Cardiac fibroblast (primary cell): ENCODE measurements at regions not wholly inside any gene's neighbourhood (a gene's known extent, or its start where the extent isn't known, plus 50 kb on each side); places are given as distances from the start of the nearest gene placed in this dataset.

ENCODE experiments used
- DNase-seq, 2 donors: peaks; one replicate each; pipeline versions ENCODE4 v3.0.0 to v3.0.0-alpha.2; 2010; ENCODE audit warnings: low read depth in 2 of 2
- H3K4me3 ChIP-seq, 2 donors: replicated peaks in 1 of 2; 1 replicate in 1 of 2; 2 replicates in 1 of 2; pipeline ENCODE4 v1.5.1; 2011; ENCODE audit warnings: low read depth in 2 of 2, low read length in 2 of 2, mild to moderate bottlenecking in 2 of 2, moderate library complexity in 1 of 2
- TF ChIP-seq, protein P1 (sequence below): IDR thresholded peaks from one replicate; pipeline ENCODE4 v1.5.1; 2011; ENCODE audit warnings: low read depth, mild to moderate bottlenecking, low read length, inconsistent platforms

DNA sequence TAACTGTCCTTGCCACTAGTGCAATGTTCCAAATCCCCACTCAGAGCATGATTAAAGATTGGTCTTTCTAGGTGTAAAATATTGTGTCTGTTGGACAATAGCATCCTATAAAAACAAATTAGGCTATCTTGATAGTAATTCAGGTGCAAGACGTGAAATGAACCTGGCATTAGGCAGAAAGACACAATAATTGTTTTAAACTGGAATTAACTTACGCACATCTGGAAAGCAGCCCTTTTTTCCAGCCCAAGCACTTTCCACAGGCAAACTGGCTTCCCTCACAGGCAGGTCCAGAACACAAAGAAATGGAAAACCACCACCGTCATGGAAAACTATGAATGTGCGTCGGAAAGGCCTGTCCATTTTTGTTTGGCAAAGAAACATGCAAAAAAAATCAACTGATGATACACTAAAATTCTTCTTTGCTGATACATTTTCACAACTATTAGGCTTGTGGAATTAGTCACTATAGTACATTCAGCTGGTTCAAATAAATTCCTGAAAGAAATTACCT is 474.7 kb upstream of the IL12A start:
- H3K4me3 ChIP-seq, result no peak overlapping the region
- no peak for DNase-seq
- TF ChIP-seq, protein P1, sequence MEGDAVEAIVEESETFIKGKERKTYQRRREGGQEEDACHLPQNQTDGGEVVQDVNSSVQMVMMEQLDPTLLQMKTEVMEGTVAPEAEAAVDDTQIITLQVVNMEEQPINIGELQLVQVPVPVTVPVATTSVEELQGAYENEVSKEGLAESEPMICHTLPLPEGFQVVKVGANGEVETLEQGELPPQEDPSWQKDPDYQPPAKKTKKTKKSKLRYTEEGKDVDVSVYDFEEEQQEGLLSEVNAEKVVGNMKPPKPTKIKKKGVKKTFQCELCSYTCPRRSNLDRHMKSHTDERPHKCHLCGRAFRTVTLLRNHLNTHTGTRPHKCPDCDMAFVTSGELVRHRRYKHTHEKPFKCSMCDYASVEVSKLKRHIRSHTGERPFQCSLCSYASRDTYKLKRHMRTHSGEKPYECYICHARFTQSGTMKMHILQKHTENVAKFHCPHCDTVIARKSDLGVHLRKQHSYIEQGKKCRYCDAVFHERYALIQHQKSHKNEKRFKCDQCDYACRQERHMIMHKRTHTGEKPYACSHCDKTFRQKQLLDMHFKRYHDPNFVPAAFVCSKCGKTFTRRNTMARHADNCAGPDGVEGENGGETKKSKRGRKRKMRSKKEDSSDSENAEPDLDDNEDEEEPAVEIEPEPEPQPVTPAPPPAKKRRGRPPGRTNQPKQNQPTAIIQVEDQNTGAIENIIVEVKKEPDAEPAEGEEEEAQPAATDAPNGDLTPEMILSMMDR, result no peak

DNA sequence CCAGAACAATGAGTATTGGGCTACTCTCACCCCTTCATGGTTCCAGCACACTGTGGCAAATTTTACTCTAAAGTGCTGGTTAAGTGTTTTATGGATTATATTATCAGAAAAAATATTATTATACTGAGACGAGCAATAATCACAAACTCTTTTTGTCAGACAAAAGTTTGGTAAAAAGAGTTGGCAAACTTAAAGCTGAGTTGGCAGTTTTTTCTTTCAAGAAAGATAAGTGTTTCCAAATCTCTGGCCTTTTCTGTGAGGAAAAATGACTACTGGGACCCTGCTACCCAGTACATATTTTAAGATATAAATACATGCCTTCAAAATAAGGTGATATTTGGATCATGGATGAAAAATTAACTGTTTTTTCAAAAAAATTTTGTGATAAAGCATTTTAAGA is 471.5 kb upstream of the IL12A start:
- no peak for DNase-seq
- TF ChIP-seq, protein P1, result no peak
- no peak overlapping the region for H3K4me3 ChIP-seq

DNA sequence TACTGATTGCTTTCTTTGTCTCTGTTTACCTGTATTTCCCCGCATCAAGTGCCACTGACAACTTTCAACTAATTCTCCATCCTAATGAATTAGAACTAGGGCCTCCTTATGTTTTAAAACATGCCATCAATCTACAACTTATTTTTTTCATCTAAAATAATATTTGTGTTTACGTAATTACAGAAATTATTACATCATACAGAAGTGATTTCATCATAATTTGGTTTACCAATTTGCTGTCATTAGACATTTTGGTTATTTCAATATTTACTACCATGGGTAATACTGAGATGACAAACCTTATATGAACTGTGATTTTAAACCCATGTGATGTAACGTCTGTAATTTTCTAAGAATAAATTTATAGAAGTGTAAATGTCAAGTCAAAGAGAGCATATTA is 468.0 kb upstream of the IL12A start:
- DNase-seq, result no peak
- H3K4me3 ChIP-seq, result no peak overlapping the region
- TF ChIP-seq, protein P1, result no peak

DNA sequence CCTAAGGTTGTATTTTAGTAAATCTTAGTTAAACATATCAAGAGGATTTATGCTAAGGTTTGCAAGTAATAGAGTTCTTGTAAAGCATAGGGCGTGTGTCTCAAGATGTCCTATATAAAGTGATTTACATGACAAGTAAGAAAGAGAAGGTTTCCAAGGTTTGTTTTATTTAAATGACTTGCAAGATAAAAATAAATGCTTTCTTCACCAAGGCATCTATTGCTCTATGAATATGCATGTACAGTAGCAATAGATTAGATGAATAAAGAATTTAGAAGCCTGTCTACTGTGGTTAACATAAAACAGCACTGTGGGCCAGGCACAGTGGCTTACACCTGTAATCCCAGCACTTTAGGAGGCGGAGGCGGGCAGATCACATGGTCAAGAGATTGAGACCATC is 466.4 kb upstream of the IL12A start:
- no peak for DNase-seq

DNA sequence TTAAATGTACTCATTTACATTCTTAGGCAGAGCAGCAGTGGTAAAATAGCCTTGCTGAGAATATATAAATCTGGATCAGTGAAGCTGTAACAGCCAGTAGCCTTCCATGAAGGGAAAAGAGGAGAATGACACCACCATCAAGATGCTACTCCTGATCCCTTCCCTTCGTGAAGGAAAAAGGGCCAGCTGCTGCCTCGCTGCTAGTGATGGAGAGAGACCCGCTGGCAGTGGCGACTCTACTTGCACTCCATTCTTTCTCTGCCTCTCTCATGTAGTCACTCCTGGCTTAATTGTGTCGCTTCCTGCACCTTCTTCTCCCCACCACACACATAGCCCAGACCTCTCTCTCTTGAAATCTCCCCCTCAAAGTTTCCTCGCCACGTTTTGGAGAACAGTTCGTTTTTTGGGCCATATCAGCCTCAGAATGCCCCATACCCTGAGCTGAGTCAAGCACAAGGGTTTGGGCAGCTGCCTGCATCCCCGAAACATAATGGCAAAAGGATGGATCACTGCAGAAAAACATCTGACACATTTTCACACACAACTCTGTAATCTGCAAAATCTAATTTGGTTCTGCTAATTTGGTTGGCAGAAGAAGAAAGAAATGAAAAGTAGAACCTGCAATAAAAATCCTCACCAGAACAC is 460.3 kb upstream of the IL12A start:
- TF ChIP-seq, protein P1, result no peak
- H3K4me3 ChIP-seq, result no peak overlapping the region
- DNase-seq, result no peak

More for the DNA sequence above, 466.4 kb upstream of the IL12A start:
- H3K4me3 ChIP-seq, result no peak overlapping the region
- TF ChIP-seq, protein P1, result no peak

DNA sequence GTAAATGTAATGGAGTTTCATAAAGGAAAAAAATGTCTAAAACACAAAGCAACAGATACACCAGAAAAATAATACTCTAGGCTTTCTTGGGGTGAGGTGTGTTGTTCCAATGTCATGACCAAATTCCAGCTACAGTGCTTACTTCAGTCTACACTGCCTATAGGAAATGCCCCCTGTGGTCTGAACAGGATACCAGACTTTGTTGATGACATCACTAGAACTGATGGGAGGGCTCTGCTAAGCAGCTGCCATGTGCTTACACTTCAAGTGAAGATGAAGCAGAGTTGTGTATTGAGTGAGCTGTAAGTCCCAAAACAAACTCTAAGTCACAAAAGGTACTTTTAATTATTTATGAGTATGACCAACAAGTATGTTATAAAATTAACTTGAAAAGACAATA is 456.1 kb upstream of the IL12A start:
- no peak overlapping the region for H3K4me3 ChIP-seq
- DNase-seq, result peak in 1 of 2 donors; percentile 14
- TF ChIP-seq, protein P1, result no peak

DNA sequence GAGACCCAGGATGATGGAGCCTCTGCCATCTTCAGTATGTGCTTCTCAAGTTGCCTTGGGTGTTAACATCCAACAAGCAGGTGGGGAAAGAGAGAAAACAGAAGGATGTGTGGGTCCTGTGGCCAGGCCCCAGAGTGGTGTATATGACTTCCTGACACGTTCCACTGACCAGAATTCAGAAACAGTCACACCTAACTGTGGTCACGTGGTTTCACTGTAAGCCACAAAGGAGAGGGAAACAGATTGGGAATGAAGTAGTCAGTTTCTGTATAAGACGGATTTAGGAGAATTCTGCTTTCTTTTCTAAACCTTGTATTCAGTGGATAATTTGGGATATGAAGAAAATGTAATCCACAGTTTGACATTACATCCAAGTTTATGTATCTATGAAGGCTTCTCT is 454.1 kb upstream of the IL12A start:
- TF ChIP-seq, protein P1, result no peak
- H3K4me3 ChIP-seq, result no peak overlapping the region
- DNase-seq, result no peak
